Epithelial cell of prostate (primary cell): ENCODE measurements at regions not wholly inside any gene's neighbourhood (a gene's known extent, or its start where the extent isn't known, plus 50 kb on each side); places are given as distances from the start of the nearest gene placed in this dataset.

Experiments used
- DNase-seq: peaks from one replicate; pipeline ENCODE4 v3.0.0-alpha.2; 2011; ENCODE audit warnings: low read depth, low spot score
- H3K27ac ChIP-seq: fragments of 450-650 bp; 2 replicates; pipeline ENCODE4 v1.5.1; 2017; ENCODE audit warnings: mild to moderate bottlenecking

DNA sequence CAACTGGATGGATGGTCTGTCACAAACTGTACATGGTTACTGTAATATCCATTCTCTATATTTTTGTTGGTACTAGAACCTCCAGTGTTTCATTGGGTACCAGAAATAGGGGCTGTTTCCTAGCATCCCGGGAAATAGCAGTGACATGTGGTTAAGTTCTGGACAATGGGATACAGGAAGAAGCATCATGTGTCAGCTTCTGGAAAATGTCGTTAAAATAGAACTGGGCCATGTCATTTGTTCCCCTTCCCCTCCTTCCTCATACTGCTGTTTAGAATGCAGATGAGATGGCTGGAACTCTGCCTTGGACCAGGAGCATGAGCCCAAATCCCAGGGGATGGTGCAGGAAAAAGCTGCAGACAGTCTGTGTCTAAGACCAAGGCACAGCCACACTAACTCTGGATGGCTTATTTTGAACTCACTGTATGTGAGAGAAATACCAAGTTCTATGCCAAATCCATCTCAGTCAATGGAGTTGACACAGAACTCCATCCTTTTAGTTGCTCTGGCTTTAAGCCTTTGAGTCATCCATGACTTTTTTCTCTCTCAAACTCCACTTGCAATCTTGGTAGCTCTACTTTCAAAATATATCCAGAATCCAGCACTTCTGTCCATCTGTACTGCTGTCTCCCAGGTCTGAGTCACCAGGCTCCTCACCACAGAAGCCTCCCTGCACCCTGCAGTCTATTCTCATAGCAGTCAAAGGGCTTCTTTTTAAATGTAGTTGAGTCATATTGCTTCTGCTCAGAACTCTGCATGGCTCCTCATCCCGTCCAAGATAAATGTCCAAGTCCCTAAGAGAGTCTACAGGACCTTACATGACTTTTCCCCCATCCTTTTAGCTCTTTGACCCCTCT lies 184.2 kb downstream of the NSG2 start:
- H3K27ac ChIP-seq, result no peak overlapping the region
- DNase-seq, result no peak

DNA sequence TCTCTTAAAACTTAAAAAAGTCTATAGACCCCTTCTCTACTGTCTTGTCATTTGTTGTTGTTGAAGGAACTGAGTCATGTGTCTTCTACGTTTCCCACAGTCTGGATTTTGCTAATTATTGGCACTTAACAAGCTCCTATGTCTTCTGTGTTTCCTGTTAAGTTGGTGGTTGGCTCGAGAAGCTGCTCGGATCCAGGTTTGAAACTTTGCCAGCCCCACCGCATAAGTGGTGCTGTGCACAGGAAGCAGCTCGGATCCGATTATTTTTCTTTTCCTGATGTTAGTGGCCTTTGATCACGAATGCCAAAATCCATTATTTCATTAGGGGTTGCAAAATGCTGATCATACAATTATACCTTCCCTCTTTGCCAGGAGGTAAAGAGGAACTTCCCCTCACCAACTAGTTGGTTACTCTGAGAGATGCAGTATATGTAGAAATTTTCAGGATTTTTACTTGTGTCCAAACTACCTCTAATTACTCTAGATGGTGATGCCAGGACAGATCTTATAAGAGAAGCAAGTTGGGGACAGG lies 186.5 kb downstream of the NSG2 start:
- DNase-seq, result no peak

DNA sequence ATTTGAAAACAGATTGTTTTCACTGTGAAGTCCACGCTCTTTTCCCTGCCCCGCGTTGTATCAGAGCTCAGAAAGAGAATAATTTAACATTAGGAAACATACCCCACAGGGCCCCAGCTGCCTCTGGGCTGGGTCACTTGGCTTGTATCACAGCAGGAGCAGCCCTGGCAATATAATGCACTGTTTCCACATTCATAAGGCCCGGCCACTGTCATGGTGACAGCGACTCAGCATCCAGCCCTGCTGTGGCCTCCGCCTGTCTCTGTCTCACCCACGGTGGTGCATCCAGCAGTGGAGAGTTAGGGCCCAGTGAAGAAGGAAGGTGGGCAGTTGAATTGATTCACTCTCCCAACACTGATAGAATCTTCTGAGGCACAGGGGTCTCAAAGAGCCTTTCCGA lies 188.9 kb downstream of the NSG2 start:
- no peak for DNase-seq
- H3K27ac ChIP-seq, result no peak overlapping the region

More for the DNA sequence above, 186.5 kb downstream of the NSG2 start:
- H3K27ac ChIP-seq, result no peak overlapping the region

DNA sequence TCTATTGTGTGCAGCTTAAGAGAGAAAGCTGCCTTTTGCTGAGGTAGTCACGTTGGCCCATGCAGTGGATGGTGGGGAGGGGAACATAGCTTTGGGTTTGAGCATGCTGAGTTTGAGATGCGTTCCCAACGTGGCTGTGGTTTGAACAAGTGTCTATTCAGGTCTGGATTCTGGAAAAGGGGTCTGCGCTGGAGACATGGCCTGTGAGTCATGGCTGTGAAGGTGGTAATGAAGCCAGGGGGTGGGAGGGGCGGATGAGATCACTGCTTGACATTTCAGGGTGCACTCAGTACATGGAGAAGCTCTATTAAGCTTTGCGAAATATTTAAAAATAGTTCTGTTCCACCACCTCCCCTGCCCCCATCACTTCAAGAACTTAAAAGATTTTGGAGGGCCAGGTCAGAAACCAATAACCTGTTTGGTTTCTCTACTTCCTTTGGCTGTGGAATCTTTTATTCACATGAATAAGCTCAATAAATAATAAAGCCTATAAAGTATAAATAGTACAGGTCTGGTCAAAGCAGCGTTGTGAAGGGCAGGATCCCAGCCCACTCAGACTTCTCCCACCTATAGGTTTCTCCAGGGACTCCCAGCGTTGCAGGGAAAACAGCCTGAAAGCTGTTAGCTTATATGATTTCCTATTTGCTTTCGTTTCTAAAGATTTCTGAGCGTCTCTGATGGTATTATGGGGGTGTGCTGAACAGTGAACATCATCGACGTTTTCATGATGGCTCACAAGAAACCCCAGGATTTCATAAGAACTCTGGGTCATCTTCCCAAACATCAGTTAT lies 189.9 kb downstream of the NSG2 start:
- H3K27ac ChIP-seq, result no peak overlapping the region
- no peak for DNase-seq

DNA sequence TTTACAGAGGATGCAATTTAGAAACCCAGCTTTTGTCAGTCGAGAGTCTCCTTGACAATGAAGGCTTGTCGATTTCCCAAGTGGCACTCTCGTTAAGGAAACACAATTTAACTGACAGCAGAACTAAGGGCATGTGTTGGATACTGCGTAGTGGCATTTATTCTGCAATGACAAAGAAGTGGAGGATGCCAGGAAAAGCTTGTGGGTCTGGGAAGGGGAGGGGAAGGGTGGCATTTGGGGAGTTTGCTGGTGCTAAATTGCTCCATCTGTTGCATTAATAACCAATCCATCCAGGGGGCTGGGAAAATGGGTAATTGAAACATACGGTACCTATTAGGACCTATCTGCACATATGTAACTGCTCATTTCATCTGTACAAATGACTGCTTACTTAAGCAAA lies 190.6 kb downstream of the NSG2 start:
- DNase-seq, result no peak
- H3K27ac ChIP-seq, result no peak overlapping the region

DNA sequence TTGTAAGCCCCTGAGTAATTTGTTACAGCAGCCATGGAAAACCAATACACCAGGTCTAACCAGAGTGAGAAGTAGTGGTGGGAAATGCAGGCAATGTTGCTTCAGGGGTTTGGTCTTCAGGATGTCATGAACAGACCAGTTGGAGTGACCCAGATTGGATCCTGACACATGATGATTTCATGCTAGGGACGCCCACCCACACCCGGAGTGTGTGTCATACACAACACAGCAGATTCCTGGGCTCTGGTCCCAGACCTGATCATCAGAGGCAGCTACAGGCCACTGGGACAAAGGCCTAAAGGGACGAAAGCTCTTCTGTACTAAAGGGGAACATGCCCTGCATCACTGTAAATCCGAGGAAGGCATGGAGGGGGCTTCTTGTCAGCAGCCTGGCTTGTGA lies 194.2 kb downstream of the NSG2 start:
- DNase-seq, result no peak
- H3K27ac ChIP-seq, result no peak overlapping the region

DNA sequence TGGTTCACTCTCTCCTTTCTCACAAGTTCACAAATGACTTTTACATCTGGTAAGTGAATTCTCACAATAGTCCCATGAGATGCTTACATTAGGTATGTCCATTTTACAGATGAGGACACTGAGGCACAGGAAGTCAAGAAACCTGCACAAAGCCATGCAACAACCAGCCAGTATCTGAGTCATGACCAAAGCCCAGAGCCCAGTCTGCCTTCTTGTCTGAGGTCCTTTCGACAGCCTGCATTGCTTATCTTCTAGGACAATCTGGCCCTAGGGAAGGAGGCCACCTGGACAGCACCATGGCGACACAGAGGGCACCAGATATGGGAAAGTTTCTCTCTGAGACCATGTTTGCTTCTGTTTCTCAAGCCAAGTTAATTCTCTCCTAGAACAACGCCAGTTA lies 197.1 kb downstream of the NSG2 start:
- DNase-seq, result no peak
- no peak overlapping the region for H3K27ac ChIP-seq

DNA sequence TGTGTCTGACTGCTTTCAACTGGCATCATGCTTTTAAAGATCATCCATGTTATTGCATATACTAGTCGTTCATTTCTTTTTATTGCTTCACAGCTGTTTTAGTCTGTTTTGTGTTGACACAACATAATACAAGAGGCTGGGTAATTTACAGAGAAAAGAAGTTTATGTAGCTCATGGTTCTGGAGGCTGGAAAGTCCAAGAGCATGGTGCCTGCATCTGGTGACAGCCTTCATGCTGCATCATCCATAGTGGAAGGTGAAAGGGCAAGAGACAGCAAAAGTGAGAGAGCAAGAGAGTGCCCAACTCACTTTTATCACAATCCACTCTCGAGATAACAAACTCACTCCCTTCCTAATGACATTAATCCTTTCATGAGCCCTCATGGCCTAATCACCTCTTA lies 198.4 kb downstream of the NSG2 start:
- no peak for DNase-seq
- H3K27ac ChIP-seq, result no peak overlapping the region

DNA sequence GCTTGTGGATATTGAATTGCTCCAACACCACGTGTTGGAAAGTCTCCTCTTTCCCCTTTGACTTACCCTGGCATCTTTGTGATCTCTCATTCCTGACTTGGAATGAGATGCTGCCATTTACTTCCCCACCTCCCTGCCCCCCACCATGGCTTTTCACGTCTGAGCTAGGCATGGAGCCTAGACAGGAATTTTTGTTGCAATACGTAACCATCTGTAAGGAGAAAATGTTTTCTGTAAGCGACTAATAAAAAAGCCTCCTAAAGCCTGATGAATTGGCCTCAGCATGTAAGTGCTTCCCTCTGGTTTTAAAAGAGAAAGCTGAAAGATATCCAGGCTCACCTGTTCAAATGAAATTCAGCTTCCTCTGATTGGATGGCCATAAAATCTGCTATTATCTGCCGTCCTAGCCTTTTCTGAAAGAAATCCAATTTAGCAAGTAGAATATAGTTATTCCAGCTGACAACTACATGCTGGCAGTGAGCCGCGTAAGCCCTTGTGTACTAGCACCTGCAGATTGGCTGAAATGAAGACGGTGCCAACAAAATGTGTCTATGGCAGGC lies 200.1 kb downstream of the NSG2 start:
- no peak overlapping the region for H3K27ac ChIP-seq
- DNase-seq, result no peak

DNA sequence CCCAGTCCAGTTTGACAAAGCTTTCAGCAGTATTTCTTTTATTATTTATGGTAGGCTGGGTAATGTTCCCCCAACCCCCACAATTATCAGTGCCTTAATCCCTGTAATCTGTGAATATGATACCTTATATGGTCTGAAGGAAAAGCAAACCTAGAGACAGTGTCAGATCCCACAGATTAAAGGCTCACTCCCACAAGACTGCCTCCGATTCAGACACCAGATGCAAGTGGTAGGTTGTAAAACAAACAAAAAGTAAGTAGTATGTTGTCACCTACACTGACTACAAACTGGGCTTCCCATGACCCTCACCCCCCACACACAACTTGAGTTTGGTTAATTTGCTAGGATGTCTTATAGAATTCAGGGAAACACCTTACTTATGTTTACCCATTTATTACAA lies 201.2 kb downstream of the NSG2 start:
- no peak overlapping the region for H3K27ac ChIP-seq
- no peak for DNase-seq

DNA sequence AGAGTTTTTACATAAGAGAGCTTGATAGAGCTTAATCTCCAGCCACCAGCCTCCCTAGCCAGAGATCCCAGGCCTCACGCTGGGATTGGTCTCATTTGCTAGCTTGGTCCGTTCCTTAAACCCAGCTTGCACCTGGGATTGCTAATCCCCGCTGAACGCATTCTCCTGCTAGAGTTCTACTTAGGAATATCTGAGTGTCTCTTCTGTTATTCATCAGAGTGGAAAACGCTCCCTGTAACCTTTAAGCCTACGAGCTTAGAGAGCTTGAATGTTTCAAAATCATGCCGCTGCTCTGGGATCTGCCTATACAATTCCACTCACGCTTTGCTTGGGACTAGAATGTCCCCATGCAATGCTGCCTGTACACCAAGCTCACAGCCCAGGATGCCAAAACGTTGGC lies 201.8 kb downstream of the NSG2 start:
- no peak for DNase-seq
- H3K27ac ChIP-seq, result no peak overlapping the region

DNA sequence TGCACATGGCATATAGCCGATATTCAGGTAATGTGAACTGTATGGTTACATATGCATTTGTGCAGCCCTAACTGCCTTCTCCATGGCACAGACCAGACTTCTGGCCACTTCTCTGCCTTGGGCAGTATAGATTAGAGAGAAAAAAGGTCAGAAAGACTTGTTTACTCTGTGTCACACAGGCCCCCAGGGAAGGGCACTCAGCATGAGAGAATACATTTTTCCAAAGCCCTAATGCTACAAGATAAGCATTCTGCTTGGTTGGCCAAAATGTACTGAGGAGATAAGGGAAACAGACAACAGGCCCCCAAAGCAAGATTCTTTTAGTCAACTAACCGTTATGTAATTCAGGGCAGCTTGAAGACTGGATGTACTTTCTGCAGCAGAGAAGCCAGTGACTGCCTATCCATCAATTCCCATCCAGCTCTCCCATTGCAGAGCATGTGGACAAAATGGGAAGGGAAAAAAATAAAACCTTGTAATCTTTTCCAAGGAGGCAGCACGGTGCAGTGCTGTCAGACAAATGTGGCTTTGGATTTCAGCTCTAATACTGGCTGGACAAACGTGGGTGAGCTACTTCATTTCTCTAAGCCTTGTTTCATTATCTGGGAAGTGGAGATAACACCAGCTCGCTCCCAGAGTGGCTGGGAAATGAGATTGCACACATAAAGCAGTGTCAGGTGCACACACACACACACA lies 205.9 kb downstream of the NSG2 start:
- DNase-seq, result no peak
- H3K27ac ChIP-seq, result no peak overlapping the region

DNA sequence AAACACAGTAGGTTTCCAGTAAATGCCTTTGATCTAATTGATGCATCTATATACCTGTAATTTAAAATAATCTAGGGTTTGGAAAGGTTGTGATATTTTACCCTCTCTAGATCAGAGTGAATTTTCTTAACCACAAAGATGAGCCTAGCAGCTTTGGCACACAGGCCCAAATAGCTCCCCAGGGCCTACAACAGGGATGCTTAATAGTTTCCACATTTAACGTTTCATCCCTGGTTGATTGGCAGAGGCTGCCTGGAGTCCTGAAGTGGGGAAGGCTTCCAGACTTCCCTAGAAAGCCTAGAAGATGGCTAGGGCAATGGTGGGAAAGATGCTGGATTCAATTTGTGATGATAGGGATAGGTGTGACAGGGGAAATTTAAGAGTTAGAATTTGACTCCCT lies 206.6 kb downstream of the NSG2 start:
- DNase-seq, result no peak
- no peak overlapping the region for H3K27ac ChIP-seq

DNA sequence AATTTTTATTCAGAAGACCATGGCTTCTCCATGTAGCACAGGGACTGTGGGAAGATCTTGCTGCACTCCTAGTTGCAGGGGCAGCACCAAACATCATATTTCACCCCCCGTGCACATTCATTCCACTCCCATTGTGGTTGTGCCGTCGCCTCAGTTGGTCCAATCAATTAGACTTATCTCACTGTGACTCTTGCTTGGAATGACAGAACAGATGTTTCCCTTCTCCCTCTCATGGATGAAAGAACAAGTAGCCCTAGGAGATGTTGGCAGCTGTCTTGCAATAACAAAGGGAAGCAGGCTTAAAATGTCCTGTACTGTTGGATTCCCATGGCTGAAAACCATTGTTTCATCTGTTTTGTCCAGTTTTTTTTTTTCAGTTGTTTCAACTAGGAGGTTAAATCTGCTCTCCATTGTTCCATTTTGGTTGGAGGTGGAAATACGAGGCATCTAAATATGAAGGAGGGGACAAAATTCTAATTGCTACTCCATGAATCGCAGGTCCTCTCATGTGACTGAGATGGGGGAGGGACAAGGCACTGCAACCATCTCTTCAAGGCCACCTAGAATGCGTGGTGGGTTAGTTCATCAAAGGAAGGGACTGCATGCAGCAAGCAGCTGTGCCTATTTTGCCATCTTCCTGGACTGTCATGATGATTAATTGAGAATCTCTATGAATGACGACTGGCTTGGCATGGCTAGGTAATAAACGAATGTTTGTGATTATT lies 214.4 kb downstream of the NSG2 start:
- no peak overlapping the region for H3K27ac ChIP-seq
- DNase-seq, result no peak

DNA sequence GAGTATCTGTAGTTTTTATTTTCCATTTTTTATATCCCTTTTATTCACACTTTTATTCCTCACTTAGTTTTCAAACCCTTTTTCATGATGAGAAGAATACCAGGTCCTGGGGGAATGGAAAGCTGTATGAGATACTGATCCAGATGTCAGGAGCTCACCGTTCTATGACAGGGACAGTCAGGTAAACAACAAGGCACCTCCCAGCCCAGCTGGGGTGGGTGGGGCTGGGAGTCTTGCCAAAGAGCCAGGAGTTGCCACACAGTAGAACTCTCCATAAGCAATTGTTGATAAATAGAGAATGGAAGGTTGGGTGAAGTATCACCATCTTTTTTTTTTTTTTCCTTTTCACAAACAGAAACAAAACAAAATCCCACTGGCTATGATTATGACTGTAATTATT lies 225.8 kb downstream of the NSG2 start:
- H3K27ac ChIP-seq, result no peak overlapping the region
- no peak for DNase-seq

DNA sequence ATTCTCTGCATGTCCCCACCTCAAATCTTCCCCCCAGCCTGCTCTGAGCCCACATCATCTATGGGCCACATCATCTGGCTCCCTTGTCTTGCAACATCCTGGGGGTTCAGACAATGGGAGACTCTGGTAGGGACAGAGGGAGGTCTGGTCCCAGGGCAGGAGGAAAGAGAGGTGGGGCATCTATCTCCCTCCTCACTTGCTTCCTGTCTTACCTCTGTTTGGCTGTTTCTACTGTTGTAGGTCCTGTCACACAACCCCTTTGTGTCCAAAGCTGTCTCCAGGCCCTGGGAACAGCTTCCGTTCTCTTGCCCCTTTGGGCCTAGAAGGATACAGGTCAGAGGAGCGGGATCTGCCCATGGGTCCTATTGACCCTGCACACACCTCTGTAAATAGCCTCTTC lies 227.2 kb downstream of the NSG2 start:
- no peak overlapping the region for H3K27ac ChIP-seq
- no peak for DNase-seq

DNA sequence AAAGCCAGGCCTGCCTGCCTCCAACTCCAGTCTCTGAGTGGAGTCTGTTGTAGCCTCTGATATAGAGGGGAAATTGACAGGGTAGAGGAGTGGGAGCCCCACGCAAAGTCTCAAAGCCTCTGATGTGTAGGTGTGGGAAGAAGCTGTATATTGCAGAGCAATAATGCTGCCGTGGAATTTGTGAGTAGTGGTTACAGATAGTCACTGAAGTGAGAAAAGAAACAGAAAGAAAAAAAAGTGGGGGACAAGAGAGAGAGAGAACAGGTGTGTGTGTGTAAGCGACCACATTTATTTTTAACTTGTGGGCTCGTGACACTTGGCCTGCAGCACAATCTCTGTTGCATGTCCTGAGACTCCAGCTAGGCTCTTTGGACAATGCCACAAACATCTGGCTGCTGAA lies 227.8 kb downstream of the NSG2 start:
- no peak for DNase-seq
- H3K27ac ChIP-seq, result no peak overlapping the region

DNA sequence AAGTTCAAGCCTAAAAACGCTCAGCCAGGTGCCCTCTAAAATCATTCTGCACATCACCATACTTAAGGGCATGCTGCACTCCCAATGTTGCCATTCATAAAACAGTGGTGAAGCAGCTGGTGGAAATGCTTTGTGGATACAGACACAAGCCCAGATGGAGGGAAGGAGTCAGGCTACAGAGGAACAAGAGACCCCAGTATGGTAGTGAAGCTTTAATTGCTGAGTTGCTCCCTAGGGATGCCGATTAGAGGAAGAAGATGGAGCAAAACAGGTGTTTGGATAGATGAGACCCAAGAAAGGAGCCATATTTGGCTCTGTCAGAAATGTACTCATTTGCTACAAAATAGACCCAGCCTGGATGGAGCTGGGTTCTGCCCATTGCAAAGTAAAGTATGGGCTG lies 230.5 kb downstream of the NSG2 start:
- H3K27ac ChIP-seq, result no peak overlapping the region
- DNase-seq, result no peak

DNA sequence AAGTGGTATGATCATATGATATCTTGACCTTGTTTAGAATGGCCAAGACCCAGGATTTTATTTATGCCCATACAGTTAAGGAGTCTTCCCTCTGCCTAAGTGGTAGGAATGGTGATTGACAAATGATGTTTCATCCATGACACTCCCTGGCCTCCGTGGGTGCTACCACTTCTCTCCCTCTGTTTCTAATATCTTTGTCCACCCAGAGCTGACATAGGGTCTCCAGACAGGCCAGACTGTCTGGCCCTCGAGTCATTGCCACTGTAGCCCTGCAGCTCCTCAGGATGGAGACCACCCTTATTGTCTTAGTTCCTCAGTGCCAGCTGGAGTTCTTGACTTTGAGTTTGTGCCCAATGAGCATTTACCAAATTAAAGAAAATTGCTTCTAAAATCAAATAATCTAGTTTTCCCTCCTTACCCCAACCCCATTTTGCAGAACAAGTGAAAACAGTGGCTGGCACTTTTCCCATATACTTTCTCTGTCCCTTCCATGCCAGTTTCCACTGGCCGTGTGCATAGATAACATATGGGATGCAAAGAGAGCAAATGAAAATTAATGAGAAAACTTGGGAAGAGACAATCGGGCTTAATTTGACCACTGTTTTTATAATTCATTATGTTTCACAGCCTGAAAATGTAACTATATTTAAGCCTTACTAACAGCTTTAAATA lies 235.7 kb downstream of the NSG2 start:
- no peak for DNase-seq
- no peak overlapping the region for H3K27ac ChIP-seq
